HG03280 (cell line): ENCODE measurements at regions not wholly inside any gene's neighbourhood (a gene's known extent, or its start where the extent isn't known, plus 50 kb on each side); places are given as distances from the start of the nearest gene placed in this dataset.

ENCODE experiments used
- ATAC-seq: cut with Tn5 transposase; IDR thresholded peaks from one replicate; pipeline ENCODE4 v1.9.1; 2021; ENCODE audit warnings: mild to moderate bottlenecking, moderate library complexity; ENCODE audit not compliant: unreplicated experiment

DNA sequence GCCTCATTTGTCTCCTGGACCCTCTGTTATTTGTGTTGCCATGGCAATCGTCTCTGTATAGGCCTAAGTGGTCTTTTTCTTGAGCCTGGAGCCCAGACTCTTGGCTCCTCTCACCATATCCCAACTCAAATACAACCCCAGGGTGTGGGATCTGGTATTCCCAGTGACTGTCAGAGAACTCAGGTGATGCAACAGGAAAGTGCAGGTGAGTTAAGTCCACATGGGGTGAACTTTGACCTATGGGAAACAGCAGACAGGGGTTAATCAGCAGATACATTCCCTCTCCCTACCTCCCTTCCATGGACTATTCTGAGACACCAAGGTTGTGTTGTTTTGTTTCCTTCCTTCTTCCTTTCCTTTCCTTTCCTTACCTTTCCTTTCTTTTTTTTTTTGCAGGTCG, 130.9 kb upstream of the RPS6KA3 start:
- ATAC-seq = no peak

- ATAC-seq = no peak
Observed at GRCh38 chrX:20394451-20394850, 127.7 kb upstream of the RPS6KA3 start.

- ATAC-seq = no peak
Observed at GRCh38 chrX:20393944-20394343, 127.2 kb upstream of the RPS6KA3 start.

DNA sequence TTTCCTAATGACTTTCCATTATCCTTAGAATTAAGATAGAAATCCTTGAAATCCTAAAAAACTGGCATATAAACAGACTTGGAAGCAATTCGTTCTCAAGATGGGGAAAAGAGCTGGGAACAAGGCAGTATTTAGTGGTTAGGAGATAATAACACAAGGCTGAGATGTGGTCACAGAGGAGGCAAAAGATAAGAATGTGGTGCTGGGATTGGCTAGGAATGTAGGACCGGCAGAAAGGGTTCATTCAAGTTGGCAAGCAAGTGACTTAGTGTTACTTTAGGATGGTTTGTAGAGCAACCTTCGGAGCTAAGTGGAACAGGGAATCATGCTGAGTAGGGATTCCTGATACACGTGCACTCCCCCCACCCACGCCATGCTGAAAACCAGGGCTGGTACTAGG, 121.9 kb upstream of the RPS6KA3 start:
- no peak for ATAC-seq

DNA sequence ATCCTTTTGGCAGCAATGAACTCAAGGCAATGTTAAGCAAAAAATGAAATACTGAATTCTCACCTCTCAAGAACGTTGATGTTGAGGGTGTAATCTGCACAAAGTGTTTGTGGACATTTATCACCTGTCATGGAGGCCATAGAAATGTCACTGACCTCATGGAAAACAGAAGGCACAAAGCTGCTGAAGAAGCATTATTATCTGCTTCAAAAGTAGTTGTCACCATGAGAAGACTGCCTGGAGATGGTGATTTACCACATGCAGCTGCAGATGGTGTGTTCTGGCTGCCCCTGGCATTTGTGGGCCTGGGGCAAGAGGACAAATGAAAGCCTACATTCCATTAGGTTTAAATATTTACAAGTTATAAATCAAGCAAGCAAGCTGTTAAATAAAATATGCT, 116.8 kb upstream of the RPS6KA3 start:
- no peak for ATAC-seq

DNA sequence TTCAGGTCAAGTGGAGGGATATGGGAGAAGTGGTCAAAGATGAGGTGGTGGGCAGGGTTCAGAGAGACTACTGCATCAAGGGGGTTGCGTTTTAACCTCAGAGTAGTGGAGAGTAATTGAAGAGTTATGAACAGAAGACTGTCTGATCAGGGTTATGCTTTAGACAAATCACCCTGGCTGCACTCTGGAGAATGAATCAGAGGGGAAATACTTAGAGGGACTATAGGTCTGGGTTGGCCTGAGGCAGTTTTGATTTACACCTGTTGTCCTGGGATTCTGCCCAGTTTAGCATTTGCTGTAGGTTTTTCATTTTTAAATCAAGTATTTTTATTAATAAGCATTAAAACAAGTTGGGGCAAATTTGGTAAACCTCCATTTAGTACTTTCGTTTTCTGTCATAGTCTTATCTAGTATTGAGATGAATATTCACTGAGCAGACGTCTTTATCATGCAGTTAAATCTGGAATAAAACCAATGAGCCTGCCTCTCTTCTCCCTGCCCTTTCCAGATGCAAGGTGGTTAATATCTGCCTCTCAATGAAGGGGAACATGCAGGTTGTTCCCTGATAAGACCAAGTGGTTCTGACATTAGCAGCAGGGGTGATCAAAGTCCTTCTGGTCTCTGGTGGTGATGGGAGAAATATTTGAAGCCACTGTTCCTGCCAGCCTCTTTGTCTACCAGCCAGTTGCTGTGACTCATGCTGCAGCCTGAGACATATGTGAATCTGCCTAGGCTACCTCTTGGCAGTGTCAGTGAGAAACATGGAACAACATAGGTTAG, 116.0 kb upstream of the RPS6KA3 start:
- no peak for ATAC-seq

DNA sequence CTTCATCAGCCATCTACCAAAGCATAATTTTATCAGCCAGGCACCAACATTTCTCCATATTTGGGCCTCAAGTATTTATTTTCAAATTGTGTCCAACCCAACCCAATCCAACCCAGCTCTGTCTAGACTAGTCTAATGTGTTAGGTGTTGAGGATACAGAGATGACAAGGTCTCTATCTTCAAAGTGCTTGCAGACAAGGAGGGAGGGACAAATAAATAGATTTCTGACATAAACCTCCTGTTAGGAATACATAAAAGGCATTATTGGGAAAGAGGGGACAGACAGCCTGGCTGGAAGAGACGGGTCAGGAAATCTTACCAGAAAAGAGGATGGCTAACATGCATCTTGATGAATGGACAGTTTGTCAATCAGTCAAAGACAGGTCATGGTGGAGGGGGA, 115.4 kb upstream of the RPS6KA3 start:
- no peak for ATAC-seq

GRCh38 chrX:20378233-20378920, 111.7 kb upstream of the RPS6KA3 start:
- ATAC-seq = no peak

GRCh38 chrX:20374900-20375438, 108.3 kb upstream of the RPS6KA3 start:
- no peak for ATAC-seq

DNA sequence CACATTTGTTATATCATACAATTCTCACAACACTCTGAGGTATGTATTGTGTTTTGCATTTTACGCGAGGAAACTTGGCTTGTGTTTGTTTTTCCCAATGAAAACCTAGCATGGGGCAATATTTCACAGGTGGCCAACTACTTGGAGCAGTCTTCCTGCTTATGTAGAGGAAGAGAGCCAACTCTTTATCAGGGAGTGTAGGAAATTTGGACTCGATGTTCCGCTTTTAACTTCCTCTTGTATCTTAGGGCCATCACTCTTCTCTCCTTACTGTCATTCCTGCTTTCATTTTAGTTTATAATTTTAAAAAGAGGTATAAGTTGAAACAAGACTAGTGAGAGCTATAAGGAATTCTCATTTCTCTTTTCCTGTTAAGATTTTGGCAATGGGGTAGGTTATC, 107.7 kb upstream of the RPS6KA3 start:
- no peak for ATAC-seq

DNA sequence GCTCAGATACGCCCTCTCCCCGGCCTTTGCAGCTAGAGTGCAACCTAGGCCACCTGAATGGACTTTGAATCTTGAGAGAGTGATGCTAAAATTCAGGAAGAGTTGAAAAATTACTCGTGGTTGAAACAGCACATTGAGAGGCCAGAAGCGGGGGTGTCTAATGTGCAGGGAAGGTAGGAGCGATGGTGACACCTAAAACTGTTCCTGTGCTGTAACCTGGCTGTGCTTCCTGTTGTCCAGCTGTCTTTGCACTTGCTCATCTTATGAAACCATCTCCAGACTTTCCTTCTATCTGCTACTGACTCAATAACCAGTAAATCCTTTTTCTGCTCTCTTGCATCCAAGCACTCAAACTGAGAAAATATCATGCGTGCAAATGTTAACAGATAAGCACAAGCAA, 106.4 kb upstream of the RPS6KA3 start:
- ATAC-seq = no peak

- ATAC-seq = no peak
Observed at GRCh38 chrX:20372533-20372932, 105.8 kb upstream of the RPS6KA3 start.

GRCh38 chrX:20369468-20369867, 102.8 kb upstream of the RPS6KA3 start:
- ATAC-seq = no peak

- ATAC-seq = no peak
Observed at GRCh38 chrX:20364238-20364637, 97.5 kb upstream of the RPS6KA3 start.

GRCh38 chrX:20363275-20363674, 96.6 kb upstream of the RPS6KA3 start:
- ATAC-seq = no peak

DNA sequence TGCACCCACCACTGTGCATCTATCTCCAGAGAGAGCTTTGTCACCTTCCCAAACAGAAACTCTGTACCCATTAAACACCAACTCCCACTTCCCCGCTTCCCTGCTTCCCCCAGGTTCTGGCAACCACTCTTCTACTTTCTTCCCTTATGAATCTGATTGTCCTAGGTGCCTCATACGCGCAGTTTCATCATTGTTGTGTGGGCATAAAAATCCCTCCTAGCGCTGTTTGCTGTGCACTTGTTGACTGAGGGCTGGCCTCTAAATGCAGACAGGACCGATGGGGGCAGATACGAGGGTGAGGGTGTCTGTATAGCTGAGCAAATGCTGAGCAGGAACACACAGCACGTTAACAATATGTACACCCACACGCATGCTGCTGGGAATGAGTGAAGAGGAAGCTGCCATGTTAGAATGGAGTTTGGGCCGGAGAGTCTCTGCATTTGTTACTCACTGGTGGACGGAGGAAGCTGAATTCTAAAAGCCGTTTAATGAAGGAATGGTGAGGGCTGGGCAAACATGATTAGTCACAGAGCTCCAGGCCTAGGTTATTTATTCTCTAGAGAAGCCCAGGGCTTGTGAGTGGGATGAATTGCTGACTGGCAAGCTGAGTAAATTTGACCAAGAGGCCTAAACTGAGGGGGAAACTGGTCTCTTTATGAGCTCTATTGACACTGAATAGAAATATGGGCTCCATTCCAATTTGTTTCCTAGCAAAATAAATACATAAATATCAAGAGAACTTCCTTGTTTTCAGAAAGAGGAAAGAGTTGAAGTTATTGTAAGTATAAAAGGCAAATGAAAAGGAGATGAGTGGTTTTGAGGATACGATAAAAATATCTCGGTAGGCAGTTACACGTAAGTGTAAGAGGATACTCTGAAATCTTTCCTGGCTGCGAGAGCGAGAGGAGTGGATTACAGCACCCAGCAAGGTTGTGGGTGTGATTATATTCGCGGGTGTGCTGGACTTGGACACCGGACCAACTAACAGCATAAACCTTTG, 95.9 kb upstream of the RPS6KA3 start:
- no peak for ATAC-seq

DNA sequence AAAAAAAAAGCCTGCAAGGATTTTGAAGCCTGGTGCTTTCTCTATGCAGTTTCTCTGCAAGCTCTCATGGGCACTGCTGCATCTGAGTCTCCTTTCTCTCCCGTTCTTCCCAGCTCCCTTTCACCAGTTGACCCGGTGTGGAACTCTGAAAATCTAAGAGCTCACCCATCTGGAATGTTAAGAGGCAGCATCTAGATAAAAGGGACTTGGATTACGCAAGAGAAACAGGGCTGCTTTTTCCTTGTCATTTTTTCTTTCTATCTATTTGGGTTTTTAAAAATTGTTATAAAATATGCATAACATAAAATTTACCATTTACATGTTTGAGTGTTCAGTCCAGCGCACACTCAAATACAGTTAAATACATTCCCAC, 95.2 kb upstream of the RPS6KA3 start:
- ATAC-seq = no peak

DNA sequence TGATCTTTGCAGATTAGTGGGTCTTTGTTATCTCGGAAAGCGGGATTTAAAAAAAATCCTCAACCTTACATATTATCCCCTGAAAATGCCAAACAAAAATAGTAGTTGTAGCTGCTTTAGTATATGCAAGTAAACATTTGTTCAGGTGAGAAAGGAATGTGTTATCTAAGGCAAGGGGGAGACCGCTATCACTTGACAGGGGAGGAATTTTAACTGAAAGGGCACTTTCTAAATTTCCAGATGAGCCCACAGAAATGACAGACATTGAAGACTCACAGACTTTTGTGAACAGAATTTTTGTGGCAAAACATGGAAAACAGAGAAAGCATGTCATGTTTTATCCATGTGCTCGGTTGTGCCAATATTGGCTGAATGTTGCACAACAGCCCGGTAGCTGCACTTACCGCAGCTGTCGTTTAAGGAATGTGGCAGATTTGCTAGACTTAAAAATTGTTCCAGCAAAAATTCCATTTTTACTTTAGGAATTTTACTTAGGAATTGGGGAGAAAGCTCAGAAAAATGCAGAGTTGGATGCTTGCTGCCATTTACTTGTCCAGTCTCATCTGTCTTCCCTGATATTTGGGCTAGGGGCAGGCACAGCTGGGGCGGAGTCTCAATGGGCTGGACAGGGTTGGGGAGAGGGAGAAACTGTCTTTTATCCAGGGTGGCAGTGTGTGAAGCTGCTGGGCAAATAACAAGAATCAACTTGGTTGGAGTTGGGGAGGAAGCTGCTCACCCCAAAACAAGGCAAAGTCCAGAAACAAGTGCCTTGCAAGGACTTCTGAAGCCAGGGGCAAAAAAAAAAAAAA, 94.6 kb upstream of the RPS6KA3 start:
- no peak for ATAC-seq

GRCh38 chrX:20355187-20355586, 88.5 kb upstream of the RPS6KA3 start:
- ATAC-seq = no peak

DNA sequence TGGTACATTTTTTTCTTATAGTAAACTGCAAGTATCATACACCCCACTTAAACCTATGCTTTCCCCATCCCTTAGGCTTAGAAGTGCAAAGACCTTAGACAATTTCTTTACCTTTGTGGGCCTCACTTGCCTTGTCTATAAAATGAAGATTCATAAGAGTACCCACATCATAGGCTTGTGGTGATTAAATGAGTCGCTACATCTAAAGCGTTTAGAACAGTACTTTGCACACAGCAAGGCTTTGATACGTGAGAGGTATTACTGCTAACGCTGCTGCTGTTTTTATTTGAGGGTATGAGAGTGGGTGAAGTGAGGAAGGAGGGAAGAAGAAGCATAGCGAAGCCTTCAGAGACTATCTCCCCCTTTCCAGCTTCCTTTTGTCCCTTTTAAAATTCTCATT, 87.8 kb upstream of the RPS6KA3 start:
- ATAC-seq = no peak
